ENCODE measurements at regions not wholly inside any gene's neighbourhood (a gene's known extent, or its start where the extent isn't known, plus 50 kb on each side); places are given as distances from the start of the nearest gene placed in this dataset.

DNA sequence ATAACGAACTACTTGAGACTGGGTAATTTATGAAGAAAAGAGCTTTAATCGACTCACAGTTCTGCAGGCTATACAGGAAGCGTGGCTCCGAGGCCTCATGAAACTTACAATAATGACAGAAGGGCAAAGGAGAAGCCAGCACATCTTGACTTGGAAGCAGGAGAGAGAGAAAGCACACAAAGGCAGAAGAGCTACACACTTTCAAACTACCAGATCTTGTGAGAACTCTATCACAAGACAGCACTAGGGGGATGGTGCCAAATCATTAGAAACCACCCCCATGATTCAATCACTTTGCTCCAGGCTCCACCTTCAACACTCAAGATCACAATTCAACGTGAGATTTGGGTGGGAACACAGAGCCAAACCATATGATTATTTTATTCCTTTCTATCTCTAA is 655.9 kb upstream of the SYT4 start:
- TF ChIP-seq CTCF (IDR thresholded peaks at IDR 0.05) (no peak), POLR2A (IDR thresholded peaks at IDR 0.05) (no peak)
